ENCODE measurements at regions not wholly inside any gene's neighbourhood (a gene's known extent, or its start where the extent isn't known, plus 50 kb on each side); places are given as distances from the start of the nearest gene placed in this dataset.
A peak's percentile ranks its signal among the peaks of the same experiment; 100 is the strongest.

DNA sequence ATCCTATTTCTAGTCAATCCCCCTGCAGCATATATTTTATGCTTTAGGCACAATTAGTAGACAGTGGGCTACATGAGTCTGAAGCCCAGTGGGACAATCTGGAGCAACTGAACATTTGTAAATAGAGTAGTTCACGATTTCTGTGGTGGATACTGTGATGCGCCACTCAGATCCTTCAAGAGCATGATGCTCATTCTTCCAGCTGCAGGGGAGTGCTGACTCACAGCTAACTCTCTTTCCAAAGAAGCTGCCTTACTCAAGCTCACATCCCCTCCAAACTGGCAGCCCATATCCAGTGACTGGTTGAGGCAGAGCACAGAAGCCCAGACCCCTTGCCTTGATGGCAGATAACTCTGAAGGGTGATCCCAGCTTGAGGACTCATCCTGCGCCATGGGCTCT, 224.2 kb upstream of the EEA1 start:
- DNase-seq, result no peak

DNA sequence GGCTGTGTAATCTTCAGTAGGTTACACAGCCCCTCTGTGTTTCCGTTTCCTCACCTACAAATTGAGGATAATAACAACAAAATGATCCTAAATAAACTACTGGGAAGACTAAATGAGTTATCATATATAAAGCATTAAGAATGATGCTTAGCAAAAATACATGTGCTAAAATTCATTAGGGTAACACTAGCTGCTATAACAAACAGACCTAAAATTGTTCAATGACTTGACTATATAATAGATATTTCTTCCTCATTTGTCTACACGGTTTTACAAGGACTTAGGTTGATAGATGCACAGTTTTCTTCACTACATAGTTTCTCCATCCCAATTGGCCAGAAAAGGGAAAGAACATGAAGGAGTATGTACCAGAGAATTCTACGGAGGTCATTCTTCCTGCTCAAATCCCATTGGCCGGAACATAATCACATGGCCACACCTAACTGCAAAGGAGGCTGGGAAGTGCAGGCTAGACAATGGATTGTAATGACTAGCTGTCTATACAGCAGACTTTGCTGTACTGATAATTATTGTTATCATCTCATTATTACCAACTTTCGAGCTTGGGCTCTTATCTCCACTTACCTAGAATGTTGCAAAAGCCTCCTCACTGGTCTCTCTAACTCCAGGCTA, 223.5 kb upstream of the NUDT4 start:
- DNase-seq, result no peak

DNA sequence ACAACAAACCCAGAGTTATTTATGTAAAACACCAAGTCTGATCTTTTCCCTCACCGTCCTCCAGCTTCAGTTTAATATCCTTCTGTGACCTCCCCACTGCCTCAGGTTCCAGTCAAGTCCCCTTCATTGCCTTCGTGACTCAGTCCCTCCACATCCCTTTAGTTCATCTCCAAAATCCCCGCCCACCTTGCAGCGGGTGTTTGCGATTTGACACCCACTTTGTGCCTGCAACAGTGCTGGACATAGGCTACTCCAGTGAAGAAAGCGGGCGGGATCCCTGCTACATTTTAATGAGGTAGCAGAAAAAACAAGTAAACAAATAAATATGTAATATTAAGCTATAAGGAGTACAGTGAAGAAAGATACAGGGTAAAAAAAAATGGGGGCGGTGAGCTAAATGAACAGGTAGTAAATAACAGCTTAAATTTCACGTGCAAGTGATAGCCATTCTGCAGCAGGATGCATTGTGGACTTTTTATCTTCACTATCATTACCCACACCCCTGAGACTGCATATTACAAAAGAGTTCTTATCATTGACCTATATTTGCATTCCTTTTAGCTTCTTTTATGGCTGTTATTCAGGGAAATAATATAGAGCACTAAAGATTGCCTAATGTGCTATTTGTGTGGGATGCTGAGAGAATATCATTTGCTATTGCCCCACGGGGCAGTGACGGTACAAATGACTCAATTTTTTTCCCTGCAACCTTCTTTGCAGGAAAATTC, 222.8 kb upstream of the NUDT4 start:
- no peak for DNase-seq

DNA sequence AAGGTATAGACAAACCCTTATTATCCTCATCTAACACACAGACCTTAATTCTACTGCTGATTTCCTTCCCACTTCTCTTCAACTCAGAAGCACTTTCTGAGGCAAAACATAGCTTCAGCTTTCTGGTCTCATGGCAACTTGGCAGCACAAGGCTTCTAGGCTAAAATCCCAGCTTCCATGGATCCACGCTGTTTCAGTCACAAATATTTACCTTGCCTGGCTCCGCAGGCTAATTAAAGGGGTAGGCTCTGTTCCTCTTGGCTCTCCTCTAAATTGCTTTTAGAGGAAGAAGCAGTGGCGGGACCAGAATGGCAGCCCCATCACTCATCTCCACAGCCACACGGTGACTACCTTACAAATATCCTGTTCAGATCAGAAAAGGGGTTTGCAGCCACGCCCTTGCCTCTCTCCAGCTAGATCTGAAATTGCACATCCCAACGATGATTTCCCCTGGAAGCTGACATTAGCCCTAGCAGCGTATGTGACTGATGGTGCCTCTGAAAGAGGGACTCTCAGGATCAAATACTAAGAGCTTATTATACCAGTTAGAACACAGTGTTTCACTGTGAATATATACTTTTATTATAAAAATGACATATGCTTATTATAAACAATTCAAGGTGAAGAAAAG, 221.5 kb upstream of the NUDT4 start:
- DNase-seq, result peak in 15 of 56 donors; percentile 1 to 37 (median 13)

DNA sequence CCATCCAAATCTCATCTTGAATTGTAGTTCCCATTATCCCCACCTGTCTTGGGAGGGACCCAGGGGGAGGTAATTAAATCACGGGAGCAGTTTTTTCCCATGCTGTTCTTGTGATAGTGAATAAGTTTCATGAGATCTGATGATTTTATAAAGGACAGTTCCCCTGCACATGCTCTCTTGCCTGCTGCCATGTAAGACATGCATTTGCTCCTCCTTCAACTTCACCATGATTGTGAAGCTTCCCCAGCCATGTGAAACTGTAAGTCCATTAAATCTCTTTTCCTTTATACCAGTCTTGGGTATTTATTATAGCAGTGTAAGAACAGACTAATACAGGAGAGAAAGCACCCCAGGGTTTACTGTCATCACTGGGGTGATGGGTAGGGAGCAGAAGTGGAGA, 220.4 kb upstream of the NUDT4 start:
- no peak for DNase-seq

DNA sequence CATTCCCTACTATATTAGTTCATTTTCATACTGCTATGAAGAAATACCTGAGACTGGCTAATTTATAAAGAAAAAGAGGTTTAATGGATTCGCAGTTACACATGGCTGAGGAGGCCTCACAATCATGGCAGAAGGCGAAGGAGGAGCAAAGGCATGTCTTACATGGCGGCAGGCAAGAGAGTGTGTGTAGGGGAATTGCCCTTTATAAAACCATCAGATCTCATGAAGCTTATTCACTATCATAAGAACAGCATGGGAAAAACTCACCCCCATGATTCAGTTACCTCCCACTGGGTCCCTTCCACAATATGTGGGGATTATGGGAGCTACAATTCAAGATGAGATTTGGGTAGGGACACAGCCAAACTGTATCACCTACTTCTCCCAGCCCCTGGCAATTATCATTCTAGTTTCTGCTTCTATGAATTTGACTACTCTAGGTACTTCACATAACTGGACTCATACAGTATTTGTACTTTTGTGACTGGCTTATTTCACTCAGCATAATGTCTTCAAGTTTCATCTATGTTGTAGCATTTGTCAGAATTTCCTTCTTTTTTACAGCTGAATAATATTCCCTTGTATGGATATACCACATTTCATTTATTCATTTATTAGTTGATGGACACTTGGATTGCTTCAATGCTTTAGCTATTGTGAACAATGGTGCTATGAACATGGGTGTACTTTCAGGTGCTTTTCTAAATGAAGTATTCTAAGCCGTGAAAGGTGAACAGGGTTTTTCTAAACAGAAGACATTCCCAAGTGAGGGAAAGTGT, 219.5 kb upstream of the NUDT4 start:
- no peak for DNase-seq

DNA sequence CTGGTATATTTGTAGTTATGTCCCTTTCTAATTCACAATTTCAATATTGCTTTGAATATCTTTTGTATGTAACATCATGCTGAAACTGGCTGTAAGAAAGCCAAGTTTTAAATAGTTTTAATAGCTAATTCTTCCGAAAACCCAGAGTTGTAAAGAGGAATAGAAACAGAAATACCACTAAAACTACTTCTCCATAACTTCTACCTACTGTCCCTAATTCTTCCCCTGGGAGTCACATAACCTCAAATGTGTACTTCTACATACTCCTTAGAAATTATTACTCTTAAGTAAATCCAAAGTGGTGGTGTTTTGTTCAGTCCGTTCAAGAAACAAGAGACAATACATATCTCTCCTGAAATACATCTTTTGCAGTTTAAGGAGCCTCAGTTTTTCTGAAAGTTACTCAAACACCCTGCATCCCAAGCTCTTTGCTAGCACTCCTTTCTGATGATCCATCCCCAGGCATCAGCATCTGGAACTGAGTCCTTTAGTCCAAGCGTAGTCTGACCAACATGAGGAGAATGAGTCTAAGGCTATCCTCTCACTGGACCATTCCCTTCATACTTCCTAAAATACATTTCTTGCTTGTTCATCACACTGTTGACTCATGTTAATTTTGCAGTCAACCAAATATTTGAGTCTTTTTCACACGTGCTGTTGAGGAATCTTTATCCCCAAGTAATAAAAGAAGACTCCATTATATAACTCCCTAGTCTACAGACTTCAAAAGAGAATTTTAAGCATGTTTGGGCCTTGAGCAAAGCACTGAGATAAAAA, 214.3 kb upstream of the NUDT4 start:
- no peak for DNase-seq

DNA sequence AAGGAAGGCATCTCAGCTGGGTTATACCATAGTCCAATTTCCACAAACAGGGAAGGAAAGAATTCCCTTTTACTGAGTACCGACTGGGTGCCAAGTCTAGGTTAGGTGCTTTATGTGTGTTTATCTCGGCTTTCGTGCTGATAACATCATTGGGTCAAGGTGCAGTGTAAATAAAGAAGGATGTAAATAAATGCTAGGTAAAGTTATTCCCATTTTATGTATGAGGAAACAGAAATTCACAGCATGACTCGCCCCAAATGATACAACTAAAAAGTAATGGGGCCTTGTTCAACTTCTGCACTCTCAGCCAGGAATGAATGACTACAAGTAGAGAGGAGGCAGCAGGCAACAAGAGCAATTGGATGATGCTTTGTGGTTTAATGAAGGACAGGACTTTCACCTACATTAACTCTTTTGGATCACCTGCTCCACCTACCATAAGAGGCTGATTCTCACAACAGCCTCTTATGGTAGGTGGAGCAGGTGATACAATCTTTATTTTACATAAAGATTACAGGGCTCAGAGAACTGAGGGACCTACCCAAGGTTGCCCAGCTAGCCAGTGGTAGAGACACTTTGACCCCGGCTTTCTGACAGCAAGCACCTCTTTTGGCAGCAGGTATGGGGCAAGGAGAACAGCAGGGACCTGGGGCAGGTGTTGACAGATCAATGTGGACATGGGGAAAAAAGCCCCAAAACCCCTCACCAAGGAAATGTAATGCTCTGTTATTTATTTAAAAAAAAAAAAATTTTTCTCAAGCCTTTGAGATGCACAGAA, 213.4 kb upstream of the NUDT4 start:
- DNase-seq, result no peak

DNA sequence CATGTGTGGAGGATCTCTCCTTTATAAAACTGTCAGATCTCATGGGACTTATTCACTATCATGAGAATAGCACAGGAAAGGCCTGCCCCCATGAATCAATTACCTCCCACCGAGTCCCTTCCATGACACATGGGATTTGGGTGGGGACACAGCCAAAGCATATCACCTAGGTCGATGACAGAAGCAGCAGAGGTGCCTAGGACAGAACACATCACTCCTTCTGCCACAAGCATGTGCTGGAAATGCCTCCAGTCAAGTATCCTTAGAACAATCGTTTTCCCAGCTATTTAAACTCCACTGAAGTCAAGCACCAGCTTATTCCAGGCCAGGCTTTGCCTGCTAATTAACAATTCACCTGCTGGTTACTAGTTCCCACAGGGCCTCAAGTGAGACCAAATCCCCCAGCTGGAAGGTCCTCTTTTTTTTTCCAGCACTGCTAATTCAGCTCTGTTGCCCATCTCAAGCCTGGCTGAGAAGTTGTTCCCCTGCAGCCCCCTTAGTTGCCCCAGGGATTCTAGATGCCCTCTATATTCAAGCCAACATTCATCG, 212.3 kb upstream of the NUDT4 start:
- no peak for DNase-seq

DNA sequence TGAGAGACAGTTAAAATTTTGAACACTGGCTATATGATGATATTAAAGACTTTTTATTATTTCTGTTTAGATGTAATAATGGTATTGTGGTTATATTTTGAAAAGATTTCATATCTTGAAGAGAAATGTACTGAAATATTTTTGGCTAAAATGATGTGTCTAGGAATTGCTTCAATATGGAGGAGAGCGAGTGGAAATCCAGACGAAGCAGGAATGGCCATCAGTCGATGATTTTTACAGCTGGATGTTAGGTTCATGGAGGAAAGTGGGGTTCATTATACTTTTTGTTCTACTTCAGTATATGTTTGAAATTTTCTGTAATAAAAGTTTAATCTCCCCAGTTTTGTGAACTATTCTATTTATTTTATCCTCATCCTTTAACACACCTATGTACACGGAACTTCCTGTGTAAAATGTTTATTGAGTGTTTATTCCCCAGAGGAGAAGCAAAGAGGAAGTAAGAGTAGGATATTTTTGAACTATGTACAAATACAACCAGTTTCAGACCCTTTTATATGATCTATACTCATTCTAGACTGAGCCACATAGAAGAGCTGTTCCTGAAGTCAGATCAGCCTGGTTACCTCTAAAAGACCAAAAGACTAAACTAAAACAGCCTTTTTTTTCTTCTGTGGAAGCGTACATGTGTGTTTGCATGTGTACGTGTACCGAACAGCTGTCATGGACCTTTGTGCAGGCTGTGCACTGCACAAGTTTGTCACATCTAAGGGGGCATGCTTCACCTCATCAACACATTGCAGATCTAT, 211.0 kb upstream of the NUDT4 start:
- no peak for DNase-seq

DNA sequence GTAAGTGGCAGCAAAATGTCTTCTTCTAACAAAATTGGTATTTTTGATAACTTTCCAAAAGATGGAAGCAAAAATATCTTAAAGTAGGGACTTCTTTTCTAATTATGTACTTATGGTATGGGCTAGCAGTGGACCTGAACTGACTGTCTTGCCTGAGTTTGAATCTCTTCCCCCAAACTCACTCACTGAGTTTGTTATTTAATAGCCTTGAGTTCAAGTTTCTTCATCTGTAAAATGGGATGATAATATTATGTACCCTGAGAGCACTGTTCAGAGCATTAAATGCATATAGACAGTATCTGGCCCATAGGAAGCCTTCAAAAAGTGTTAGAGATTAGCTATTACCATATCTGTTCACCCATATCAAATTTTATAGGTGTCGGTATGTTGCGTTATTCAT, 210.4 kb upstream of the NUDT4 start:
- no peak for DNase-seq

DNA sequence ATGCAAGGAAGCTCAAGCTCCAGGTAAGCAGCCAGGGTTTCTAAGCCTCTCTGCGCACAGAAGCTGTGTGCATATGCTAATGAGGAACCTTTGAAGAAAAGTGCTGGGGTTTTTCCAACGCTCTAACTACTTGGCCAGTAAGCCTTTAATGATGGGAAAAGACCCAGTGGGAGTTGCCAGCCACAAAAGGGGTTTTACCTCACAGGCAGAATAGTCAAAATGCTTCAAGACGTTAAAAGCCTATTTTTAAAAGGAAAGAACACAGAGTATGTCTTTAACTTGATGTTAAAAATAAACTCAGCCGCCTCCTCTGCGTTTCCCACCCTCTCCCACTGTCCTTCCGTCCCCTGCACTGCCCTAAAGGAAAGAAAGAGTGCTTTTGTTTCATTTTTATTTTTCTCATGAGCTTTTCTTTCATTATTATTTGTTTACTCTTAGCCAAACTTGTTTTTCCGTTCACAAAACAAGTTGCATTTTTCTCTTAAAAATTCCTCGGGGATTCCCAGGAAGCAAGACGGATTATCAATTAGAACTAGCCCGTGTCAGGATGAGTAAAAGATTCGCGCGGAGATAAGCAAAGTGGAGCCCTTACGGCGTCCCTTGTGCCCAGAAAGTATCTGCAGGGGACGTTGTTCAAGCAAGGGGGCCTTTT, 209.8 kb upstream of the NUDT4 start:
- peak in 7 of 56 donors; percentile 3 to 32 (median 13) for DNase-seq

DNA sequence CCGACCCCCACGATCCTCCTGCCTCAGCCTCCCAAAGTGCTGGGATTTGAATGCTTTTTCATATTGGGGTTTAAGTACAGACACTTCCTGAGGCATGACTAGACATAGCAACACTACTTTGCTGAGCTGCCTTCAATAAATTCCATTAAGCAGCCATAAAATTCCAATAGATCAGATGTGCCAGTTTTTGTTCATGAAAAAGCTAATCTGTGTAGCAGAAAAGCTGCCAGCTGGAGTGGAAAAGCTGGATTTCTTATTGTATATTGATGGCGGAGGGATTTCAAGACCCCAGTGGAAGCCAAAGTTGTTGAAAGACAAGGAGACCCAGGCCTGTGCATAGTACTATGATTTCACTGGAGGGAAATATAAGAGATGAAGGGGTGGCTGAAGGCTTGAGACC, 209.0 kb upstream of the NUDT4 start:
- DNase-seq, result no peak

DNA sequence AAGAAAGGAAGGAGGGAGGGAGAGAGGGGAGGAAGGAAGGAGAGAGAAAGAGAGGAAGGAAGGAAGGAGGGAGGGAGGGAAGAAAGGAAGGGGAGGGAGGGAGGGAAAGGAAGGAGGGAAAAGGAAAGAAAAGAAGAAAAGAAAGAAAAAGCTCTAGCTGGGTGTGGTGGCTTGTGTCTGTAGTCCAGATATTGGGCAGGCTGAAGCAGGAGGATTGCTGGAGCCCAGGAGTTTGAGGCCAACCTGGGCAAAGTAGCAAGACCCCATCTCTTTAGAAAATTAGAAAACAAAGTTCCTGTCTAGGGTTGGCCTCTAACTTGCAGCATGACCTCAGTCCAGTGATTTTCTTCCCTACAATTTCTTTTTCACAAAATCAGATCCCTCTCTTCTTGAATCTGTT, 208.2 kb upstream of the NUDT4 start:
- DNase-seq, result no peak

DNA sequence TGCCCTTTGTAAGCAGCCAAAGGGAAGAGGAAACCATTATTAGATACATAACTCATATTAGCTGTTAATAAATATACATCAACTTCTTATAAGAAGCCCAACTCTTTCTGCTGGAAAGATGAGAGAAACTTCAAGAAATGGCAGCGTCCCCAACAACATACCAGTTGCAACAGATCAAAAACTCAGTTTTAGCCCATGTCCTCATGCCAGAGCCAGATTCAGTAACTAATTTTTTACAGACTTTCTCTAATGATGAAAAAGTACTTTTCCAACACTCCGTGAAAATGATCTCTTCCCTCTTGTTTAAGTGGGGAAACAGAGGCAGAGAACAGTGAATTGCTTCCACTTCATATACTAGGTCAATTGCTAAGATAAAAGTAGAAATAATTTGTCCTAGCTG, 206.8 kb upstream of the NUDT4 start:
- DNase-seq, result no peak

DNA sequence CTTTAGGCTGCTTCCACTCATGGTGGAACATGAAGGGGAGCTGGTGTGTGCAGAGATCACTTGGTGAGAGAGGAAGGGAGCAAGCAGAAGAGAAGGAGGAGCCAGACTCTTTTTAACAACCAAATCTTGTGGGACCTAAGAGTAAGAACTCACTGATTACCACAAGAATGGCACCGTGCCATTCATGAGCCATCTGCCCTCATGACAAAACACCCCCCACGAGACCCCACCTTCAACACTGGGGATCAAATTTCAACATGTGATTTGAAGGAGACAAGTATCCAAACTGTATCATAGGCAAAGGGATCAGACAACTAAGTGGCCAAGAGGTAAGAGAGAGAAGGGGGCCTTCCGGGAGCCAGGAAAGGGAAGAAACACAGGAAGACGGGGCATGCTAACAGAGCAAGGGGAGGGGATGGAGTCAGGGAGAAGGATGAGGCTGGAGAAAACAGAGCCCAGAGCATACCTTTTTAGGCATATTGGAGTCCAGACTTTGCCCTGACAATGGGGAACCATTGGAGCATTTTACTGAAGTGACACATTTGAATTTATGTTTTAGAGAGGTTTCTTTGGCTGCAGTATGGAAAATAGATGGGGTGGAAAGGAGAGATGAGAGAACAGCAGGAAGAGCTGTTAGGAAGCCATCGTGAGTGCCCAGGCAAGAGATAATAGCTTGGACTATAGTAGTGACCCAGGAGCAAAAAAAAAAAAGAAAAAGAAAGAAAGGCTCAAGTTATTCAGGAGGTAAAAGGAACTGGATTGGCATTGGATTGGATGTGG, 204.4 kb upstream of the NUDT4 start:
- no peak for DNase-seq

DNA sequence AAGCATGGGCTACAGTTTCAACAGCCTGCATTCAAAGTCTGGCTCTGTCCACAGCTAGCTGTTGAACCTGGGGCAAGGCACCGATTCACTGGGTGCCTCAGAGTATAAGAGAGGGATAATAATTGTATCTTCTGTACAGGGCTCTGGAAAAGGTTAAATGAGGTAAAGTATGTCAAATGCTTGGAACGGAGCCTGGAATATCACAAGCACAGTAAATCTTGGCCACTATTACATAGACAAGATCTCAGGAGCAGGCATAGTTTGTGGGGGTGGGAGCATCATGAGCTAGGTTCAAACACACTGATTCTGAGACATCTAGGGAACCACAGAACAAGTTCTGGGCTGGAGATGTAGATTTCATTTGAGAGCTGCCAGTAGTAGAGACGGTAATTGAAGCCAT, 203.7 kb upstream of the NUDT4 start:
- DNase-seq, result no peak

DNA sequence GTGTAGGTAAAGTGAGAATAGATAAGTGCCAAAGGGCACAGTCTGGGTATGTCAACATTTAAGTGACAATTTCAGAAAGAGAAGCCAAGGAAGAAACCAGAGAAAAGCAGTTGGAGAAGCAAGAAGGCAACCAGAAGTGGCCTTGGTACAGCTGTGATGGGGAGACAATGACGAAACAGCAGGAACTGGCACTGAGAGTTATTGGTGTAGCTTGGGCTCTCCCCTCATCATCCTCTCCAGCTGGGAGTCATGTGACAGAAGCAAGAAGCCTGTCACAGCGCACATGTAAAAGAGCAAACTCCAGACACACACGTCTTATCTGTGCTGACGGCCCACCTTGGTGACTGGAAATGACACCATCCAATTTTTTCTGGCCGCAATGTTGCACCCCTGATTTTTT, 203.3 kb upstream of the NUDT4 start:
- no peak for DNase-seq

Data from nucleus accumbens (tissue), 56 donors.